ENCODE measurements at regions not wholly inside any gene's neighbourhood (a gene's known extent, or its start where the extent isn't known, plus 50 kb on each side); places are given as distances from the start of the nearest gene placed in this dataset.

DNA sequence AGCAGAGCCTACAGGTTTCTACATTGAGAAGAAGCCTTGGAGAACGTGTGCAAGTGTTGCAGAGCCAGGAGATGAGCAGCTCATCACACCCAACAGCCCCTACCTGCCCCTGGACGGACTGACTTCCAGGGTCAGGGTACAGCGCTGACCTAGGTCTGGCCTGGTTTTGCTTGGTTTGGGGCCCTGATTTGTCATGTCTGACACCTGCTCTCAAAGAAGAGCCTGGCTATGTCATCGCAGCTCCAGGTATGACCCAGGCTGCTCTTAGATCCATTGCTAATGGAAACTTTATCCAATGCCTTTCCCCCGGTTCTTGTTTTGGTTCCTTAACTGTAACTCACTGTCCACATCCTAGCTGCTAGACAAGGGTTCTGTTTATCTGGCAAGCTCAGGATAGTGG is 149.5 kb downstream of the CXCL12 start:
- Histone ChIP-seq H3K27me3 (replicated peaks; ENCODE audit: insufficient read depth) (no peaks in the 10 kb centered on the region), H3K4me3 (no peak overlapping the region), H3K4me1 (replicated peaks) (no peaks in the 10 kb centered on the region), H3K36me3 (no peaks in the 10 kb centered on the region), H3K9me3 (no peaks in the 10 kb centered on the region), H3K27ac (no peak overlapping the region)
- TF ChIP-seq POLR2A (IDR thresholded peaks at IDR 0.05) (no peak), POLR2AphosphoS5 (IDR thresholded peaks at IDR 0.05) (no peak)
- TF ChIP-seq, protein P1, sequence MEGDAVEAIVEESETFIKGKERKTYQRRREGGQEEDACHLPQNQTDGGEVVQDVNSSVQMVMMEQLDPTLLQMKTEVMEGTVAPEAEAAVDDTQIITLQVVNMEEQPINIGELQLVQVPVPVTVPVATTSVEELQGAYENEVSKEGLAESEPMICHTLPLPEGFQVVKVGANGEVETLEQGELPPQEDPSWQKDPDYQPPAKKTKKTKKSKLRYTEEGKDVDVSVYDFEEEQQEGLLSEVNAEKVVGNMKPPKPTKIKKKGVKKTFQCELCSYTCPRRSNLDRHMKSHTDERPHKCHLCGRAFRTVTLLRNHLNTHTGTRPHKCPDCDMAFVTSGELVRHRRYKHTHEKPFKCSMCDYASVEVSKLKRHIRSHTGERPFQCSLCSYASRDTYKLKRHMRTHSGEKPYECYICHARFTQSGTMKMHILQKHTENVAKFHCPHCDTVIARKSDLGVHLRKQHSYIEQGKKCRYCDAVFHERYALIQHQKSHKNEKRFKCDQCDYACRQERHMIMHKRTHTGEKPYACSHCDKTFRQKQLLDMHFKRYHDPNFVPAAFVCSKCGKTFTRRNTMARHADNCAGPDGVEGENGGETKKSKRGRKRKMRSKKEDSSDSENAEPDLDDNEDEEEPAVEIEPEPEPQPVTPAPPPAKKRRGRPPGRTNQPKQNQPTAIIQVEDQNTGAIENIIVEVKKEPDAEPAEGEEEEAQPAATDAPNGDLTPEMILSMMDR (IDR thresholded peaks at IDR 0.05), result no peak
- WGBS, result 93% methylated on average over 5 of the region's 5 CpGs
- DNase-seq (ENCODE audit: low spot score), result no peak
- intact Hi-C loops (cut with DNase I), result no loop called here

DNA sequence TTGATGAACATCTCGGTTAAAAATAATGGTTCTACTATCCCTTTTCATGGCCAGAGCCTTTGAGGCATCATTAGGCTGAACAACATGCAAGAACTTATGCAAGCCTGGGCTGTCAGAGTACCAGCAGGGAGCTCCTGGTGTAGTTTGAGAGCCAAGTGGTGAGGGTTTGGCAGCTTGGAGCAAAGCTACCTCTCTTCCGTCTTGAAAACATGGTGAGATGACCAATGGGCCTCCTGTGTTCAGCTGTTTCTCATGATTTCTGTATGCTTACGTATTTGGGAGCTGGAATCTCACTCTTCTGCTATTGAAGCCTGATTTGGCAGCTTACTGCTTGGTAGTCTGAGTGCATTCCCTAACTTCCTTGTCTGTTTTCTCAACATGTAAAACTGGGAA is 150.4 kb downstream of the CXCL12 start:
- WGBS, result 87% methylated on average over 3 of the region's 3 CpGs
- DNase-seq (ENCODE audit: low spot score), result no peak

DNA sequence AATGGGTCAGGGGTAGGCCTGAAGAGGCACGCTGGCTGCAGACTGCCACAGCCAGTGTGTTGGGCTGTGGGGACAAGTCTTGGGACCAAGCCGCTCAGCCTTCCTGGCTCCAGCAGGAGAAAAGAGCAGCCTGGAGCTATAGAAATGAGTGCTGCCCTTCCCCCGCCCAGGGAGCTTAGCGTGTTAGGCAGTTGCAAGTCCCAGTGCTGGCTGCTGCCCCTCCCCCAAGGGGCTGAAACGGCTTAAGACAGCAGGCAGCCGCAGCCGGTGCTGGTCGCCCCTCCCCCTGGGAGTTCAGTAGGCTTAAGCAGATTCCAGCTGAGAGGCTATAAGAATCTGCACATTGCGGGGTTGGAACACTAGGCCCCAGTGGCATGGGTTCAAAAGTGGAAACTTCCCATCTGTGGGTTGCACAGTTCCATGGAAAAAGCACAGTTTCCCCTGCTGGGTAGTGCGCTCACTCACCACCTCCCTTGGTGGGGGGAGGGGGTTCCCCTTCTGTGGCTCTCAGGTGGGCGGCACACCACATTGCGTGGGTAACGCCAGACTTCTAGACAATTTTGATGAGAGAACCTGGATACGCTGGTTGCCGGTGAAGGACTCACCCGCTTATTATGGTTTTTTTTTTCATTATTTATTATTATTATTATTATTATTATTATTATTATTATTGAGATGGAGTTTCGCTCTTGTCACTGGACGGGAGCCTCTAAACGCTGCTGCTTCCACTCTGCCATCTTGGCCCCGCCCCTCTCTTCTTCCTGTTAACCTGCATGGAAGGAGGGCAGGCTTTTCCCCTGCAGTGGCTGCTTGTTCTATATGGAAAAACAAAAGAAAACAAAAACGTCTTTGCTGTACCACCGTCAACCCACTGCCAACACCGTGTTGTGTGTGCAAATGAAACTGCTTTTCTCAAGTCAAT is 151.1 kb downstream of the CXCL12 start:
- intact Hi-C loops (cut with DNase I), result no loop called here
- no peaks in the 10 kb centered on the region for H3K4me1 ChIP-seq (replicated peaks)
- no peak overlapping the region for H3K4me3 ChIP-seq
- 50% methylated on average over 21 of the region's 23 CpGs for WGBS
- H3K27ac ChIP-seq, result no peak overlapping the region
- no peak for DNase-seq (ENCODE audit: low spot score)
- H3K27me3 ChIP-seq (replicated peaks; ENCODE audit: insufficient read depth), result no peaks in the 10 kb centered on the region
- TF ChIP-seq POLR2A (IDR thresholded peaks at IDR 0.05) (no peak), POLR2AphosphoS5 (IDR thresholded peaks at IDR 0.05) (no peak)
- TF ChIP-seq, protein P1 (IDR thresholded peaks at IDR 0.05), result no peak
- H3K36me3 ChIP-seq, result no peaks in the 10 kb centered on the region
- H3K9me3 ChIP-seq, result no peaks in the 10 kb centered on the region

More for the DNA sequence above, 150.4 kb downstream of the CXCL12 start:
- H3K27ac ChIP-seq, result no peak overlapping the region
- H3K4me1 ChIP-seq (replicated peaks), result no peaks in the 10 kb centered on the region
- H3K4me3 ChIP-seq, result no peak overlapping the region
- H3K36me3 ChIP-seq, result no peaks in the 10 kb centered on the region
- TF ChIP-seq, protein P1 (IDR thresholded peaks at IDR 0.05), result no peak
- TF ChIP-seq POLR2AphosphoS5 (IDR thresholded peaks at IDR 0.05), result no peak
- no peak for TF ChIP-seq POLR2A (IDR thresholded peaks at IDR 0.05)
- H3K27me3 ChIP-seq (replicated peaks; ENCODE audit: insufficient read depth), result no peaks in the 10 kb centered on the region
- intact Hi-C loops (cut with DNase I), result no loop called here
- H3K9me3 ChIP-seq, result no peaks in the 10 kb centered on the region

DNA sequence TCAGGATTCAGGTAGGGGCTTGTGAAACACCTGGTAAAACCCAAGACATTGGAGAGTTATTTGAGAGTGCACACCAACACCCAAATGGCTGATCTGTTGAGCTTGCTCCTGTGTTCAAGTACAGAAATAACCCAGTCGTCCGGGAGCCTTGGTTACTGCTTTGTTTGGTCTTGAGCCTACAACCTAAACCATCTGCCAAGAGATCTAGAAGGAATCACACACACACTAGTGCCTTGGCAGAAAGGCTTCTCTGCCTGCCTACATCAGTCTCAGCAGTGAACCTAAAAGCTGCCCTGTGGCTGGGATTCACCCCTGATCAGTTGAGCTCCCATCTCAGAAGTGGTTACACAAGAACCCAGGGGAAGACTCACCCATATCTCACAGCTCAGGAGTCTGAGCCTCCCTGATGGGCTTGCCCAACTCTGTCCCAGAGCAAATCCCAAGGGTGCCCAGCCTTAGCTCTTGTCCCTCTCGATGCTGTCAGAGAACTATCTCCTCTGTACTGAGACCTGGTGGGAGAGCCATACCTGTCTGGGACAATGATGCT is 167.6 kb downstream of the CXCL12 start:
- Histone ChIP-seq H3K9me3 (no peaks in the 10 kb centered on the region), H3K27me3 (replicated peaks; ENCODE audit: insufficient read depth) (no peaks in the 10 kb centered on the region), H3K27ac (no peak overlapping the region), H3K4me3 (no peak overlapping the region), H3K36me3 (no peaks in the 10 kb centered on the region), H3K4me1 (replicated peaks) (no peaks in the 10 kb centered on the region)
- DNase-seq (ENCODE audit: low spot score), result no peak
- intact Hi-C loops (cut with DNase I), result no loop called here
- WGBS, result 78% methylated on average over 3 of the region's 3 CpGs
- TF ChIP-seq, protein P1 (IDR thresholded peaks at IDR 0.05), result no peak
- TF ChIP-seq POLR2AphosphoS5 (IDR thresholded peaks at IDR 0.05), result no peak
- TF ChIP-seq POLR2A (IDR thresholded peaks at IDR 0.05), result no peak
